Cardiac muscle cell (in vitro differentiated cells and primary cell): ENCODE measurements at regions not wholly inside any gene's neighbourhood (a gene's known extent, or its start where the extent isn't known, plus 50 kb on each side); places are given as distances from the start of the nearest gene placed in this dataset.
A peak's percentile ranks its signal among the peaks of the same experiment; 100 is the strongest.

Source experiments
- DNase-seq, 2 donors: peaks; one replicate each; pipeline versions ENCODE4 v3.0.0 to v3.0.0-alpha.2; 2010 to 2017; ENCODE audit warnings: low read depth in 1 of 2, low spot score in 1 of 2
- H3K27ac ChIP-seq: fragments of 200-600 bp; sonication (generic); 2 replicates; pipeline ENCODE4 v1.5.1; 2016
- H3K27me3 ChIP-seq: fragments of 200-600 bp; sonication (generic); 2 replicates; pipeline ENCODE4 v1.6.0; 2016; ENCODE audit warnings: control low read depth
- H3K36me3 ChIP-seq: fragments of 200-600 bp; sonication (generic); 2 replicates; pipeline ENCODE4 v1.5.1; 2016; ENCODE audit warnings: control low read depth
- H3K4me1 ChIP-seq: fragments of 200-600 bp; sonication (generic); 2 replicates; pipeline ENCODE4 v1.8.1; 2017; ENCODE audit warnings: low read depth, mild to moderate bottlenecking, mixed run types
- H3K4me3 ChIP-seq: fragments of 200-600 bp; sonication (generic); 2 replicates; pipeline ENCODE4 v1.5.1; 2016; ENCODE audit warnings: mild to moderate bottlenecking
- H3K9me3 ChIP-seq: fragments of 200-600 bp; sonication (generic); 2 replicates; pipeline ENCODE4 v1.5.1; 2017; ENCODE audit warnings: low read depth, mild to moderate bottlenecking, control low read depth
- CTCF ChIP-seq: IDR thresholded peaks from 2 replicates; pipeline ENCODE4 v1.5.1; 2012; ENCODE audit warnings: low read depth, mild to moderate bottlenecking, low read length

GRCh38 chrX:69067841-69068240, 97.4 kb downstream of the PJA1 start:
- no peaks in the 10 kb centered on the region for H3K9me3 ChIP-seq
- no peaks in the 10 kb centered on the region for H3K36me3 ChIP-seq
- H3K27ac ChIP-seq = no peak overlapping the region
- no peak for DNase-seq
- peaks cover 18% of the 10 kb centered on the region for H3K4me1 ChIP-seq
- TF ChIP-seq CTCF = no peak
- H3K4me3 ChIP-seq = no peak overlapping the region
- no peaks in the 10 kb centered on the region for H3K27me3 ChIP-seq

GRCh38 chrX:69066966-69067525, 98.2 kb downstream of the PJA1 start:
- Histone ChIP-seq H3K27ac (peak overlapping the region; percentile 82), H3K4me1 (peaks cover 18% of the 10 kb centered on the region), H3K27me3 (no peaks in the 10 kb centered on the region), H3K36me3 (no peaks in the 10 kb centered on the region), H3K4me3 (no peak overlapping the region), H3K9me3 (no peaks in the 10 kb centered on the region)
- TF ChIP-seq CTCF = no peak
- DNase-seq = peak in 1 of 2 donors; percentile 19

- H3K36me3 ChIP-seq = no peaks in the 10 kb centered on the region
- peak overlapping the region; percentile 82 for H3K27ac ChIP-seq
- no peaks in the 10 kb centered on the region for H3K27me3 ChIP-seq
- H3K4me3 ChIP-seq = no peak overlapping the region
- H3K4me1 ChIP-seq = peaks cover 15% of the 10 kb centered on the region
- DNase-seq = no peak
- TF ChIP-seq CTCF = no peak
- no peaks in the 10 kb centered on the region for H3K9me3 ChIP-seq
Measured at GRCh38 chrX:69066021-69066757, 99.1 kb downstream of the PJA1 start.

GRCh38 chrX:69065451-69065850, 99.8 kb downstream of the PJA1 start:
- no peaks in the 10 kb centered on the region for H3K36me3 ChIP-seq
- no peak overlapping the region for H3K4me3 ChIP-seq
- H3K4me1 ChIP-seq = peaks cover 9% of the 10 kb centered on the region
- TF ChIP-seq CTCF = no peak
- no peaks in the 10 kb centered on the region for H3K9me3 ChIP-seq
- no peak overlapping the region for H3K27ac ChIP-seq
- DNase-seq = peak in 1 of 2 donors; percentile 26
- no peaks in the 10 kb centered on the region for H3K27me3 ChIP-seq

GRCh38 chrX:69063486-69063885, 101.8 kb downstream of the PJA1 start:
- H3K27ac ChIP-seq = no peak overlapping the region
- no peaks in the 10 kb centered on the region for H3K36me3 ChIP-seq
- H3K4me1 ChIP-seq = peaks cover 13% of the 10 kb centered on the region
- no peak for DNase-seq
- TF ChIP-seq CTCF = no peak
- no peak overlapping the region for H3K4me3 ChIP-seq
- H3K9me3 ChIP-seq = no peaks in the 10 kb centered on the region
- H3K27me3 ChIP-seq = no peaks in the 10 kb centered on the region
